SHP77 treated with DMSO at 0.1 percent for 48 hours (cell line): ENCODE measurements at regions not wholly inside any gene's neighbourhood (a gene's known extent, or its start where the extent isn't known, plus 50 kb on each side); places are given as distances from the start of the nearest gene placed in this dataset.

Experiments
- DNase-seq: peaks from one replicate; lab custom pipeline; 2025; lab: John Stamatoyannopoulos, UW

GRCh38 chr6:102405860-102406259 is 1012.4 kb downstream of the GRIK2 start:
- DNase-seq = no peak

GRCh38 chr6:102402635-102403329 is 1009.3 kb downstream of the GRIK2 start:
- no peak for DNase-seq

DNA sequence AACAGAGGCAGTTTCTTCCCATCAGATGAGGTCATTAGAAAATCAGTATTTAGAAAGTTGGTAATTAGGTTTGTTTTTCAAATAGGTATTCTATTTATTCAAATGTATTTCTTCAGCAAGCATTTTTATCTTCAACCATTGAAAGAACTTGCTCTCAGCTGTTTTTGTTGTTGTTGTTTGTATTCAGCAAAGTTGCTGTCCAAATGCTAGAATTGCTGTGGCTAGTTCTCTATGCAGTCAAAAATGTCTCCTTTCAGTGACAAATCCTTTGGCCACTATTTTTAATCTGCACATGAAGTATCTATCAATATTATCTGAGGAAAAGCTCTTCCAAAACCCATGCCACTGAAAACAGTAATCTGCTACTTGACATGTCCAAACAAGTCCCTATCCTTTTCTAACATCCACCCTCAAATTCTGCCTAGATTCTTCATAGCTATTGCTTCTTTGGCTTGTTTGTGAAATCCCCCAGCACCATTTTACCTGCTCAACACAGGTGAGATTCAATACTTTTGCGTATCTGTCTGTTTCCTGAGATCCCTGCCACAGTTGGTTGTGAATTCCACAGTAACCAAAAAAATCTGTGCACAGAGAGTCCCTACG is 1005.4 kb downstream of the GRIK2 start:
- no peak for DNase-seq

- DNase-seq = no peak
Measured at GRCh38 chr6:102390541-102390940, 997.0 kb downstream of the GRIK2 start.

GRCh38 chr6:102389994-102390393 is 996.5 kb downstream of the GRIK2 start:
- no peak for DNase-seq

- DNase-seq = no peak
Measured at GRCh38 chr6:102387326-102388033, 994.0 kb downstream of the GRIK2 start.

DNA sequence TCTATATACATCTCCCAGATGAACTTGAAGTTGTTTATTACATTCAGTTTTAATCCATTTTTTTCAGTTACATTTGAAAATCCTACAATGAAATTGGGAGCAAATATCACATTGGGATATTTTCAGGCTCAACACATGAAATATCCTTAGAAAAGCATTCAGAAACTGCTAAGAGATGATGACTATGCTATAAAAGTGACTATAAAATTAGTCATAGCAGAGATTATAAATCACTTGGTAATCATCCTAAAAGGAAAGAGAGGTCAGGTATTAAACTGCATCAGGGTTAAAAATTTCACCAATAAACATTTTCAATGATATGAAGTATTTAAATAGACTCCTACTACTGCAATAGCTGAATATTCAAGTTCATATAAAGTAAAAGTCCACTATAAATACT is 987.7 kb downstream of the GRIK2 start:
- DNase-seq = no peak

DNA sequence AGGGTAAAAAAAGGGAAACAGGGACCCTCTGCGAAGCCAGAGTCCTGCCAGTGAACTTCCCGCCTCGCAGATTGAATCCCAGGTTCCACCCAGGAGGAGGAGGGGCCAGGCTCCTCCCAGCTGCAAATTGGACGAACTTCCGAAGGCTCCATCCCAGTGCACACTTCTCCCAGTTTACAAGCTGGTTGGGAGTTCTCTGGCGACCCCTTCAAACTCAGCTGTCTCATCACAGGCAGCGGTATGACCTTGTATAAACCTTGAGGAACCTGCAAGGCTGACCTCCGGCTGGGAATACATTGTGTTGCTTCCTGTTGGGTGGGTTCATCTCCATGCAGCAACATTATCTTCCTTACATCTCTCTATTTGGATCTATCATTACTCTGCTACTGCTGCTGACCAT is 962.7 kb downstream of the GRIK2 start:
- DNase-seq = no peak

DNA sequence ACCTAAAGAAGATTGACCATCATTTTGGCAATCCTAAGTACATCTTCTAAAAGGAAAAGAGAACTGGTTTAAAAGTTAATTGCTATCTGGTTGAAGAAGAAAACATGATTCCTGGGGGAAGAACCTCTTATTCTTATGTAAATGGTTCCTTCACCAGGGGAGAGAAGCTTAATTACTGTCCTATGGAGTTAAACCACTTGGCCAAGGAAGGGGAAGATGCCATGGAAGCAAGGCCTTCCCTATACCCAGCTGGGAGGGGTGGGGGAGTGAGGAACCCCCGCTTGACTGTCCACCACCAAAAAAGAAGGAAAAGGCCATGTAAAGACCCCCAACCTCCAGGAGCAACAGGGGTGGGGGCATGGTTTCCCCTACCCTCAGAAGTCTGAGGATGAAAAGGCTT is 962.1 kb downstream of the GRIK2 start:
- no peak for DNase-seq

DNA sequence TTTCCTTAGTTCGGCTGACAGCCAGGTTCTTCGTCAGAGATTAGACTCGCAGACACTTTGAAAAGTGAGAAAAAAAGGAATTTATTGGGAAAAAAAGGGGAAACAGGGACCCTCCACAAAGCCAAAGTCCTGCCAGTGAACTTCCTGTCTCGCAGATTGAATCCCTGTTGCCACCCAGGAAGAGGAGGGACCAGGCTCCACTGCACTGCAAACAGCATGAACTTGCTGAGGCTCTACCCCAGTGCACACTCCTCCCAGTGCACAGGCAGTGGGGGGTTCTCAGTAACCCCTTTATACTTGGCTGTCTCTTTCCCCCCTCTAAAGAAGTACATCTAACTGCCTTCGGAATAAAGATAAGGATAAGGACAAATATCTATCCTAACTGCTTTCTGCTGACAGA is 959.0 kb downstream of the GRIK2 start:
- no peak for DNase-seq

GRCh38 chr6:102344769-102345168 is 951.3 kb downstream of the GRIK2 start:
- DNase-seq = no peak

GRCh38 chr6:102340311-102340710 is 946.8 kb downstream of the GRIK2 start:
- no peak for DNase-seq

GRCh38 chr6:102333736-102334135 is 940.2 kb downstream of the GRIK2 start:
- DNase-seq = no peak

- no peak for DNase-seq
Measured at GRCh38 chr6:102327697-102328225, 934.3 kb downstream of the GRIK2 start.

DNA sequence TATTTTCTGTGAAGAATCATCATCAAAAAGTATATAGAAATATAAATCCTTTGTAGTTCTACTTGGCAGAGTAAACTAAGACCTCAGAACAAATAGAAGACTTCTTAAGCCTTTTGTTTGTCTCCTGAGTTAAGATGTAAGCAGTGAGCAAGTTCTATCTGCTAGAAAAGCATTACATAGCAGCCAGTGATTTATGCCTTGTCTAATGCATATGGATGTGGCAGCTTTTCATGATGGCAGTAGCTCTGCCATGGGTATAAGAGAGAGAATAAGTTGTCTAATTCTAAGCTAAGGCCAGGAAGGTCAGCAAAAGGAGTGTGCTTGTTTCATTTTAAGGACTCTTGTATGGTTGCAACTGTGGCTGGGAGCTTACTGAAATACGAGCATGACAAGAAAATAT is 920.2 kb downstream of the GRIK2 start:
- DNase-seq = no peak

DNA sequence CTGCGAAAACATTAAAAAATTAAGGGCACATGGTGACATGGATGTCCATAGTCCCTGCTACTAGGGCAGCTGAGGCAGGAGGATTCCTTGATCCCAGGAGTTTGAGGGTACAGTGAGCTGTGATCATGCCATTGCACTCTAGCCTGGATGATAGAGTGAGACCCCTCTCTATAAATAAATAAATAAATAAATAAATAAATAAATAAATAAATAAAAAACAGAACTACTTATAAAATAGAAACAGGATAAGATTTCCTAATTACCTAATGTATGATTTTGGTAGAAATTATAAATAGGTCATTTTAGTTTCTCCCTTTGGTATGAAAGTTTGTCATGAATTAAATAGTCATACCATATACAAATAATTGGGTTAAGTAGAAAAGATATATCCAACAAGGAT is 916.2 kb downstream of the GRIK2 start:
- no peak for DNase-seq

- no peak for DNase-seq
Measured at GRCh38 chr6:102300350-102300749, 906.8 kb downstream of the GRIK2 start.

- DNase-seq = no peak
Measured at GRCh38 chr6:102298051-102298450, 904.5 kb downstream of the GRIK2 start.
